MCF 10A (cell line): ENCODE measurements at regions not wholly inside any gene's neighbourhood (a gene's known extent, or its start where the extent isn't known, plus 50 kb on each side); places are given as distances from the start of the nearest gene placed in this dataset.

Experiments used
- BruUV-seq: library from RNA; stranded (reverse); fragments of 400-500 nt; replicated peaks from 2 replicates; lab custom pipeline; 2021; lab: Mats Ljungman, UMichigan
- CTCF ChIA-PET: fragments of 300-600 bp; sonication (Branson Sonifier 250); formaldehyde crosslinking; extraction: SDS; loops from one replicate; lab custom pipeline; 2021; ENCODE audit warnings: antibody characterized with exemption, inconsistent platforms; lab: Yijun Ruan, JAX
- POLR2A ChIA-PET: fragments of 300-600, 350-650 bp; sonication (Branson Sonifier 250); formaldehyde crosslinking; extraction: SDS; loops from one replicate; lab custom pipeline; 2020; ENCODE audit warnings: antibody characterized with exemption, inconsistent platforms; lab: Yijun Ruan, JAX
- DNase-seq: peaks from one replicate; pipeline ENCODE4 v3.0.0-alpha.2; 2018; ENCODE audit not compliant: unreplicated experiment
- H3K27ac Mint-ChIP-seq: one replicate; pipeline ENCODE4 v1.8.0; 2022; ENCODE audit warnings: mild to moderate bottlenecking, low read depth, mixed read lengths; ENCODE audit not compliant: unreplicated experiment
- H3K27me3 Mint-ChIP-seq: one replicate; pipeline ENCODE4 v1.8.0; 2022; ENCODE audit warnings: mixed read lengths; ENCODE audit not compliant: insufficient read depth, unreplicated experiment
- H3K36me3 Mint-ChIP-seq: one replicate; pipeline ENCODE4 v1.8.0; 2022; ENCODE audit warnings: mild to moderate bottlenecking, moderate library complexity, mixed read lengths; ENCODE audit not compliant: insufficient read depth, unreplicated experiment
- H3K4me1 Mint-ChIP-seq: one replicate; pipeline ENCODE4 v1.8.0; 2022; ENCODE audit warnings: mixed read lengths; ENCODE audit not compliant: insufficient read depth, unreplicated experiment
- H3K4me3 Mint-ChIP-seq: one replicate; pipeline ENCODE4 v1.8.0; 2022; ENCODE audit warnings: mild to moderate bottlenecking, moderate library complexity, mixed read lengths; ENCODE audit not compliant: unreplicated experiment
- H3K9me3 Mint-ChIP-seq: one replicate; pipeline ENCODE4 v1.8.0; 2022; ENCODE audit warnings: mixed read lengths; ENCODE audit not compliant: unreplicated experiment
- intact Hi-C: fragments of 100-400 bp; cut with micrococcal nuclease; formaldehyde crosslinking; loops from 2 replicates; pipeline ENCODE4 v1.14.1; 2022
- TF ChIP-seq, protein P1 (sequence below): fragments of 200-600 bp; IDR thresholded peaks from one replicate; pipeline ENCODE4 v1.8.0; 2022; ENCODE audit warnings: antibody characterized with exemption, mild to moderate bottlenecking; ENCODE audit not compliant: unreplicated experiment

GRCh38 chr11:76607431-76607830 lies 63.1 kb downstream of the LRRC32 start:
- ChIA-PET CTCF (no interaction called here), POLR2A (no interaction called here)
- TF ChIP-seq, protein P1, sequence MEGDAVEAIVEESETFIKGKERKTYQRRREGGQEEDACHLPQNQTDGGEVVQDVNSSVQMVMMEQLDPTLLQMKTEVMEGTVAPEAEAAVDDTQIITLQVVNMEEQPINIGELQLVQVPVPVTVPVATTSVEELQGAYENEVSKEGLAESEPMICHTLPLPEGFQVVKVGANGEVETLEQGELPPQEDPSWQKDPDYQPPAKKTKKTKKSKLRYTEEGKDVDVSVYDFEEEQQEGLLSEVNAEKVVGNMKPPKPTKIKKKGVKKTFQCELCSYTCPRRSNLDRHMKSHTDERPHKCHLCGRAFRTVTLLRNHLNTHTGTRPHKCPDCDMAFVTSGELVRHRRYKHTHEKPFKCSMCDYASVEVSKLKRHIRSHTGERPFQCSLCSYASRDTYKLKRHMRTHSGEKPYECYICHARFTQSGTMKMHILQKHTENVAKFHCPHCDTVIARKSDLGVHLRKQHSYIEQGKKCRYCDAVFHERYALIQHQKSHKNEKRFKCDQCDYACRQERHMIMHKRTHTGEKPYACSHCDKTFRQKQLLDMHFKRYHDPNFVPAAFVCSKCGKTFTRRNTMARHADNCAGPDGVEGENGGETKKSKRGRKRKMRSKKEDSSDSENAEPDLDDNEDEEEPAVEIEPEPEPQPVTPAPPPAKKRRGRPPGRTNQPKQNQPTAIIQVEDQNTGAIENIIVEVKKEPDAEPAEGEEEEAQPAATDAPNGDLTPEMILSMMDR, result no peak
- Mint-ChIP-seq H3K4me1 (no peaks in the 10 kb centered on the region), H3K27ac (no peak overlapping the region), H3K9me3 (no peaks in the 10 kb centered on the region), H3K36me3 (no peaks in the 10 kb centered on the region), H3K4me3 (no peak overlapping the region), H3K27me3 (no peaks in the 10 kb centered on the region)
- no TSS peak for BruUV-seq
- DNase-seq, result no peak
- intact Hi-C loops, result no loop called here

DNA sequence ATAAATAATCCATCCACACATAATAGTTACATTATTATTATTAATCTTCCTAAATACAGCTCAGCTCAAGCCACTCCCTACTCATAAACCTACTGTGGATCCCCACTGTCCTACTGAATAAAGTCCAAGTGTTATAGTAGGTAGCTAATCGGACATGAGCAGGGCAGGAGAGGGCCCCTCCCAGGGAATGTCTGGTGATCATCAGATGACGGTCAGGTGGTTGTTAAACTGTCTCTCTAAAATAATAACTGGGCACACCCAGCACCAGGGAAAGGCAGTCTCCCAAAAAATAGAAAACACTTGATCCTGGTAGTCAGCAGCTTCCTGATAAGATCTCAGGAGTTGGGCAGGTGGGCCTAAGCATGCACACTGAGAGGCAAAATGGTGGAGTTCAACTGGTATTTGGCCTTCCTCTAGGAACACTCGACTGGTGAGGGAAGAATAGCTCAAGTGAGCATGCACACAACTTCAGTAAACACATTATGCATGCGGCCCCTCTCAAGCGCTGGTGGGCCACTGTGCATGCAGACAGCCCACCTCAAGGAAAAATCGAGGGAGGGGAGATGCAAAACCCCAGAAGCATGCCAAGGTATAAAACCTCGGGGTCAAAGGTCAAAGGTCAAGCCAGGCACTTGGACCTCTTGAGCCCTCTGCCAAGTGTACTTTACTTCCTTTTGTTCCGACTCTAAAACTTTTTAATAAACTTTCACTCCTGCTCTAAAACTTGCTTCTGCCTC lies 65.0 kb downstream of the LRRC32 start:
- TF ChIP-seq, protein P1, result no peak
- ChIA-PET POLR2A (interaction anchor here (0.6 kb wide), 1 partner anchor 47 kb away, joined by 3 read pairs; no protein-coding TSS in a partner anchor), CTCF (no interaction called here)
- H3K4me3 Mint-ChIP-seq, result no peak overlapping the region
- no peak overlapping the region for H3K27ac Mint-ChIP-seq
- BruUV-seq, result no TSS peak
- no peak for DNase-seq
- no peaks in the 10 kb centered on the region for H3K27me3 Mint-ChIP-seq
- intact Hi-C loops, result no loop called here
- no peaks in the 10 kb centered on the region for H3K4me1 Mint-ChIP-seq
- no peaks in the 10 kb centered on the region for H3K9me3 Mint-ChIP-seq
- H3K36me3 Mint-ChIP-seq, result no peaks in the 10 kb centered on the region

- H3K4me1 Mint-ChIP-seq, result no peaks in the 10 kb centered on the region
- H3K9me3 Mint-ChIP-seq, result no peaks in the 10 kb centered on the region
- POLR2A ChIA-PET, result interaction anchor here (0.6 kb wide), 1 partner anchor 48 kb away, joined by 3 read pairs; no protein-coding TSS in a partner anchor
- CTCF ChIA-PET, result interaction anchor here (0.7 kb wide), 1 partner anchor 11 kb away, joined by 3 read pairs; no protein-coding TSS in a partner anchor
- no peaks in the 10 kb centered on the region for H3K36me3 Mint-ChIP-seq
- no peak overlapping the region for H3K4me3 Mint-ChIP-seq
- no peak overlapping the region for H3K27ac Mint-ChIP-seq
- peak; percentile 27 for DNase-seq
- no peaks in the 10 kb centered on the region for H3K27me3 Mint-ChIP-seq
- TF ChIP-seq, protein P1, result no peak
- intact Hi-C loops, result no loop called here
- BruUV-seq, result no TSS peak
These were observed 65.8 kb downstream of the LRRC32 start for GRCh38 chr11:76604626-76605241.

DNA sequence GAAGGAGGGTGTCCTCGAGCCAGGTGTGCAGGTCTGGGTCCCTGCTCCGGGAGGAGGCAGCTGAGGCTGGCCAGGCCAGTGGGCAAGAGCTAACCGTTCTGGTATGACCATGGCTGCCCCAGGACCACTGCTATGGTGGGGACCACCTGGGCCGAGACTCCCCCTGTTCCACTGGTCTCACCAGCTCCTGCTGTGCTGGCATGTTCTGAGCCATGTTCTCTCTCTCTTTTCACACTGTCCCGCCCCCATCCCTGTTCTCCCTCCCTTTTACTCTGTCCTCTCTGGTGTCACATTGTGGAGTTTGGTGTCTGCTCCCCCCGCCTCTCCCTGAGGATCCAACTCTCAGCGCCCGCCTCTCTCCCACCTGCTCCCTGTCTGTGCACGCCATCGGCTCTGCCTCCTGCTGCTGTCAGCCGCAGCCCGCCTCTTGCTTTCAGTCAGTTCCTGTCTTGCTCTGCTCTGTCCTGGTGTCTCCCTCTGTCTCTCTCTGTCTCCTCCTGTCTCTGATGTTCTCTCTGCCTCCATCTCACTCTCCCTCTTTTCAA lies 66.4 kb downstream of the LRRC32 start:
- TF ChIP-seq, protein P1, result no peak
- no peak for DNase-seq
- Mint-ChIP-seq H3K27me3 (no peaks in the 10 kb centered on the region), H3K9me3 (no peaks in the 10 kb centered on the region), H3K27ac (no peak overlapping the region), H3K4me3 (no peak overlapping the region), H3K36me3 (no peaks in the 10 kb centered on the region), H3K4me1 (no peaks in the 10 kb centered on the region)
- POLR2A ChIA-PET, result no interaction called here
- intact Hi-C loops, result no loop called here
- CTCF ChIA-PET, result interaction anchor here (0.7 kb wide), 1 partner anchor 11 kb away, joined by 3 read pairs; no protein-coding TSS in a partner anchor
- no TSS peak for BruUV-seq
